ENCODE measurements at regions not wholly inside any gene's neighbourhood (a gene's known extent, or its start where the extent isn't known, plus 50 kb on each side); places are given as distances from the start of the nearest gene placed in this dataset.

DNA sequence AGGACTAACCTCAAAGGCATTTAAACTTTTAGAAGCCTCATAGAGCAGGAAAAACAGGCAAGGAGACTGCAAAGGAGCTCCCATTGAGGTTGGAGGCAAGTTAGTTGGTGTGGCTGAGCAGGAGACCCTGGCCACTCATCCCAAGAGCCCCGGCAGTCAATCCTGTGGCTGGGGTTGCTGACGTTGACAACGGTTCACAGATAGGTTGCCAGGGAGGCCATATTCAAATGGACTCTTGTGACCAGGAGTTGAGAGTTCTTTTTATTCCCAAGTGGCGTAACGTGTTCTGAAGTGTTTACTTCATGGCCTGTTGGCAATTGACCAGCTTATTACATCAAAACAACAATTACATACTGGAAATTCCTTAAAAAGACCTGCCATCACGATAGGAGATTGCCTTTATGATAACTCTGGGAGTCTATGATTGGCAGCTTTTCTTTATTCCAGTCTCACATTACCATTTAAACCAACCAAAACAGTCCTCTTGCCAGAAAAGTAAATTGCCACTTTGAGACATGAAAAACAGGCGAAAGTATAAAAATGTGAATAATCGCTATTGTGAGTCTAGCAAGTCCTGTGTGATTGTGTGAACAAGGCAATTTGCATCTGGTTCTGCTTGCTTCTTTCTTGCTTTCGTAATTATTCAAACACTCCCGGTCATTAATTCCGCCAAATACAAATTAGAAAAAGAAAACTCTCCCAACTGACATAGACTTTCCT lies 394.9 kb downstream of the MED10 start:
- H3K4me3 ChIP-seq (ENCODE audit: low read depth, low read length), result no peak overlapping the region
- H3K36me3 ChIP-seq (ENCODE audit: control insufficient read depth, insufficient read depth, low read length), result no peaks in the 10 kb centered on the region

DNA sequence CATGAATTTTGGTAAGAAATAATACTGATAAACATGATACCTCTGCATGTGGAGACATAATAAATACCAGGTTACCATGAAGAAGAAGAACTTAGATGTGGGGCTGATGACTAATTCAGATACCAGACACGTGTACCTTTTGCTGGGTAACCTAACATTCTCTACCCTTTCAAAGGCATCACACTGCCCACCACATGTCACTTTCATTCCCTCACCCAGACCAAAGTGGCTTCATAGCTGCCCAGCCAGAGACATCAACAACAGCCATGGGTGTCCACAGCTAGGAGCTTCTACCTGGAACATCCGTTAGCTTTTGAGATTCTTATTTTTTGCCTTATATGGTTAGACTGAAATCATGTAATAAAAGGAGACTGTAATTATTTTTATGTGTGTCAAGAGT lies 396.8 kb downstream of the MED10 start:
- no peak for DNase-seq (ENCODE audit: low read depth)
- Histone ChIP-seq H3K27me3 (ENCODE audit: control insufficient read depth, insufficient read depth, low read length) (no peaks in the 10 kb centered on the region), H3K36me3 (ENCODE audit: control insufficient read depth, insufficient read depth, low read length) (no peaks in the 10 kb centered on the region), H3K4me3 (ENCODE audit: low read depth, low read length) (no peak overlapping the region)
- TF ChIP-seq, protein P1, sequence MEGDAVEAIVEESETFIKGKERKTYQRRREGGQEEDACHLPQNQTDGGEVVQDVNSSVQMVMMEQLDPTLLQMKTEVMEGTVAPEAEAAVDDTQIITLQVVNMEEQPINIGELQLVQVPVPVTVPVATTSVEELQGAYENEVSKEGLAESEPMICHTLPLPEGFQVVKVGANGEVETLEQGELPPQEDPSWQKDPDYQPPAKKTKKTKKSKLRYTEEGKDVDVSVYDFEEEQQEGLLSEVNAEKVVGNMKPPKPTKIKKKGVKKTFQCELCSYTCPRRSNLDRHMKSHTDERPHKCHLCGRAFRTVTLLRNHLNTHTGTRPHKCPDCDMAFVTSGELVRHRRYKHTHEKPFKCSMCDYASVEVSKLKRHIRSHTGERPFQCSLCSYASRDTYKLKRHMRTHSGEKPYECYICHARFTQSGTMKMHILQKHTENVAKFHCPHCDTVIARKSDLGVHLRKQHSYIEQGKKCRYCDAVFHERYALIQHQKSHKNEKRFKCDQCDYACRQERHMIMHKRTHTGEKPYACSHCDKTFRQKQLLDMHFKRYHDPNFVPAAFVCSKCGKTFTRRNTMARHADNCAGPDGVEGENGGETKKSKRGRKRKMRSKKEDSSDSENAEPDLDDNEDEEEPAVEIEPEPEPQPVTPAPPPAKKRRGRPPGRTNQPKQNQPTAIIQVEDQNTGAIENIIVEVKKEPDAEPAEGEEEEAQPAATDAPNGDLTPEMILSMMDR (IDR thresholded peaks at IDR 0.05; ENCODE audit: insufficient read depth, low read length, poor library complexity, severe bottlenecking), result no peak

More for the DNA sequence above, 394.9 kb downstream of the MED10 start:
- no peak for DNase-seq (ENCODE audit: low read depth)
- TF ChIP-seq, protein P1 (IDR thresholded peaks at IDR 0.05; ENCODE audit: insufficient read depth, low read length, poor library complexity, severe bottlenecking), result no peak
- H3K27me3 ChIP-seq (ENCODE audit: control insufficient read depth, insufficient read depth, low read length), result no peaks in the 10 kb centered on the region

GRCh38 chr5:5980538-5980895 lies 397.8 kb downstream of the MED10 start:
- no peaks in the 10 kb centered on the region for H3K36me3 ChIP-seq (ENCODE audit: control insufficient read depth, insufficient read depth, low read length)
- H3K4me3 ChIP-seq (ENCODE audit: low read depth, low read length), result no peak overlapping the region
- TF ChIP-seq, protein P1 (IDR thresholded peaks at IDR 0.05; ENCODE audit: insufficient read depth, low read length, poor library complexity, severe bottlenecking), result no peak
- no peak for DNase-seq (ENCODE audit: low read depth)
- no peaks in the 10 kb centered on the region for H3K27me3 ChIP-seq (ENCODE audit: control insufficient read depth, insufficient read depth, low read length)

DNA sequence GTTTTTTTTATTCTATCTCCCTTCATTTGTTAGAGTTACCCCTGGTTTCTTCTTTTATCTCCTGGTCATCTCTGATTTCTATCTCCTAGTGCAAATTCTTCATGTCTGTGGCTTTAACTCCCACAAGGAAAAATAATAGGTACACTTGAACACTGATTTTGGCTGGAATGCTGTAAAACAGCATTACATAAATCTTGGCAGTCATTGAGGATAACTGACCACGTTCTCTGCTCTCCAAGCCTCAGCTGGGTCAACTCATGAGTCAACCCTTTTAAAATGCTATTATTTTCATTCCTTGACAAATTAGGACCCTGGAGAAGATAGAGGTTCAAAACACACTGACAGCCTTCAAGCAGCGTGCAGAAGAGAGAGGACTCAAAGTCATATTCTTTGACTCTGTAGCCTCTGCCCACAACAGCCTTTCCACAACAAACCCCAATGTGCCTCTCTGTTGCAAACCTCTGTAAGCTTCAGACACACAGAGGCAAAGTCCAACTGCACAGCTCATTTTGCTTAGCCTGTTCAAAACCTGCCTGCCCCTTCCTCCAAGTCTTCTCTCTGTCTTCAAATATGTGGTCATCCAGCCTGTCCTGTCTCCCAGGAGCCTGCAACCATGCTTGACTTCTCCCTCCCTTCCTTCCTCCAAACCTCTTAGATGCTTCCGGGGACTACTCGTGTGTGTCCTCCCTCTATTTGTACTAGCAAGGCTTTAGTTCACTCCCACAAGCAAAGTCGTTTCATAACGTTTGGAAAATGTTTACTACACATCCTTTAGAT lies 398.4 kb downstream of the MED10 start:
- TF ChIP-seq, protein P1 (IDR thresholded peaks at IDR 0.05; ENCODE audit: insufficient read depth, low read length, poor library complexity, severe bottlenecking), result no peak
- Histone ChIP-seq H3K36me3 (ENCODE audit: control insufficient read depth, insufficient read depth, low read length) (no peaks in the 10 kb centered on the region), H3K27me3 (ENCODE audit: control insufficient read depth, insufficient read depth, low read length) (no peaks in the 10 kb centered on the region), H3K4me3 (ENCODE audit: low read depth, low read length) (no peak overlapping the region)
- no peak for DNase-seq (ENCODE audit: low read depth)

DNA sequence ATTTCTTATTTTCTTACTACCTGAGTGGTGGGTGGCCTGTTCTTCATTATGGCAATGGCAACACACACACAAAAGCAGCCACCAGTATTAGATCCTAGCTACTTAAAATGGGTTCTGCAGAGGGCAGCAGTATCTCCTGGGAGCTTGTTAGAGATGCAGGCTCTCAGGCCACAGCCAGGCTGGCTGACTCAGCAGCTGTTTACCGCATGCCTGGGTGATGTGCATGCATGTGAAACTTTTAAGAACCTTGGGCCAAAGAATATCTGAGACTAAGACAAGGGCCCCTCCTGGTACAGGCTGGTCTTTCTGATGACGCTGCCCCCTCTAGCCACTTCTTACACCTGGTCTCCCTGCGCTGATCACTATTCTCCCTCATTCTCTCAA lies 399.0 kb downstream of the MED10 start:
- Histone ChIP-seq H3K36me3 (ENCODE audit: control insufficient read depth, insufficient read depth, low read length) (no peaks in the 10 kb centered on the region), H3K4me3 (ENCODE audit: low read depth, low read length) (no peak overlapping the region), H3K27me3 (ENCODE audit: control insufficient read depth, insufficient read depth, low read length) (no peaks in the 10 kb centered on the region)
- TF ChIP-seq, protein P1 (IDR thresholded peaks at IDR 0.05; ENCODE audit: insufficient read depth, low read length, poor library complexity, severe bottlenecking), result no peak
- DNase-seq (ENCODE audit: low read depth), result peak; percentile 18
